Peyer's patch (tissue), 4 donors: ENCODE measurements at regions not wholly inside any gene's neighbourhood (a gene's known extent, or its start where the extent isn't known, plus 50 kb on each side); places are given as distances from the start of the nearest gene placed in this dataset.
"Not testable (repeated sequence)": the region's sequence is repeated elsewhere in the genome, so short reads cannot be mapped to it uniquely, and the experiment has no call there.

Source experiments
- DNase-seq, 3 donors: peaks; one replicate each; pipeline ENCODE4 v3.0.0-alpha.2; 2017 to 2019
- H3K27ac ChIP-seq, 4 donors: fragments of 200-600 bp; sonication (generic); one replicate each; pipeline ENCODE4 v1.5.1; 2016 to 2019
- H3K27me3 ChIP-seq, 2 donors: fragments of 200-600 bp; sonication (generic); one replicate each; pipeline ENCODE4 v1.5.1; 2019
- H3K36me3 ChIP-seq, 3 donors: fragments of 200-600 bp; sonication (generic); one replicate each; pipeline ENCODE4 v1.5.1; 2016 to 2019
- H3K4me1 ChIP-seq, 4 donors: fragments of 200-600 bp; sonication (generic); one replicate each; pipeline ENCODE4 v1.5.1; 2016 to 2019
- H3K4me3 ChIP-seq, 4 donors: fragments of 200-600 bp; sonication (generic); 1 replicate in 3 of 4; 2 replicates in 1 of 4; pipeline ENCODE4 v1.5.1; 2016 to 2019; ENCODE audit warnings: mild to moderate bottlenecking in 1 of 4
- H3K9me3 ChIP-seq, 4 donors: fragments of 200-600 bp; sonication (generic); one replicate each; pipeline ENCODE4 v1.5.1; 2016 to 2019; ENCODE audit warnings: mild to moderate bottlenecking in 1 of 4
- CTCF ChIP-seq, 6 experiments: fragments of 450-650 bp in 4 of 6; fragments of 200-600 bp in 2 of 6; sonication (generic) in 1 of 6; IDR thresholded peaks; one replicate each; pipeline ENCODE4 v1.5.1; 2017 to 2019; ENCODE audit warnings: antibody characterized with exemption in 6 of 6, mild to moderate bottlenecking in 3 of 6, moderate library complexity in 1 of 6
- POLR2A ChIP-seq, 2 donors: fragments of 450-650 bp; IDR thresholded peaks; one replicate each; pipeline ENCODE4 v1.5.1; 2017; ENCODE audit warnings: antibody characterized with exemption in 2 of 2, mild to moderate bottlenecking in 2 of 2, moderate library complexity in 2 of 2

- H3K4me3 ChIP-seq: no peak overlapping the region
- no peak for TF ChIP-seq CTCF (IDR thresholded peaks at IDR 0.05)
- no peak for TF ChIP-seq POLR2A (IDR thresholded peaks at IDR 0.05)
- no peaks in the 10 kb centered on the region for H3K36me3 ChIP-seq
- H3K9me3 ChIP-seq: no peaks in the 10 kb centered on the region
- DNase-seq: no peak
- H3K27ac ChIP-seq: no peak overlapping the region
- no peaks in the 10 kb centered on the region for H3K27me3 ChIP-seq
- no peaks in the 10 kb centered on the region for H3K4me1 ChIP-seq
Measured at GRCh38 chr2:8247905-8248622, 433.8 kb upstream of the ID2 start.

GRCh38 chr2:8248623-8248957, 433.3 kb upstream of the ID2 start:
- no peaks in the 10 kb centered on the region for H3K4me1 ChIP-seq
- no peaks in the 10 kb centered on the region for H3K9me3 ChIP-seq
- no peaks in the 10 kb centered on the region for H3K36me3 ChIP-seq
- no peak overlapping the region for H3K27ac ChIP-seq
- H3K27me3 ChIP-seq: no peaks in the 10 kb centered on the region
- TF ChIP-seq CTCF (IDR thresholded peaks at IDR 0.05) (no peak), POLR2A (IDR thresholded peaks at IDR 0.05) (no peak)
- H3K4me3 ChIP-seq: no peak overlapping the region
- no peak for DNase-seq

GRCh38 chr2:8249141-8249540, 432.7 kb upstream of the ID2 start:
- H3K4me1 ChIP-seq: no peaks in the 10 kb centered on the region
- no peak overlapping the region for H3K27ac ChIP-seq
- TF ChIP-seq CTCF (IDR thresholded peaks at IDR 0.05) (no peak), POLR2A (IDR thresholded peaks at IDR 0.05) (no peak)
- no peak for DNase-seq
- no peaks in the 10 kb centered on the region for H3K27me3 ChIP-seq
- H3K4me3 ChIP-seq: no peak overlapping the region
- no peaks in the 10 kb centered on the region for H3K36me3 ChIP-seq
- no peaks in the 10 kb centered on the region for H3K9me3 ChIP-seq

- Histone ChIP-seq H3K4me1 (no peaks in the 10 kb centered on the region), H3K27me3 (no peaks in the 10 kb centered on the region), H3K9me3 (no peaks in the 10 kb centered on the region), H3K4me3 (no peak overlapping the region), H3K36me3 (no peaks in the 10 kb centered on the region), H3K27ac (no peak overlapping the region)
- TF ChIP-seq POLR2A (IDR thresholded peaks at IDR 0.05) (no peak), CTCF (IDR thresholded peaks at IDR 0.05) (no peak)
- no peak for DNase-seq
Measured at GRCh38 chr2:8249769-8250168, 432.1 kb upstream of the ID2 start.

- DNase-seq, H3K4me1 ChIP-seq, H3K4me3 ChIP-seq, H3K9me3 ChIP-seq, H3K36me3 ChIP-seq, H3K27me3 ChIP-seq, H3K27ac ChIP-seq: not testable (repeated sequence)
Measured at GRCh38 chr2:8250290-8250689, 431.6 kb upstream of the ID2 start.

- H3K36me3 ChIP-seq: no peaks in the 10 kb centered on the region
- TF ChIP-seq POLR2A (IDR thresholded peaks at IDR 0.05) (no peak), CTCF (IDR thresholded peaks at IDR 0.05) (no peak)
- no peaks in the 10 kb centered on the region for H3K27me3 ChIP-seq
- DNase-seq: no peak
- H3K4me3 ChIP-seq: no peak overlapping the region
- H3K9me3 ChIP-seq: no peaks in the 10 kb centered on the region
- H3K27ac ChIP-seq: no peak overlapping the region
- H3K4me1 ChIP-seq: no peaks in the 10 kb centered on the region
Measured at GRCh38 chr2:8251291-8251690, 430.6 kb upstream of the ID2 start.
